ENCODE measurements at regions not wholly inside any gene's neighbourhood (a gene's known extent, or its start where the extent isn't known, plus 50 kb on each side); places are given as distances from the start of the nearest gene placed in this dataset.

DNA sequence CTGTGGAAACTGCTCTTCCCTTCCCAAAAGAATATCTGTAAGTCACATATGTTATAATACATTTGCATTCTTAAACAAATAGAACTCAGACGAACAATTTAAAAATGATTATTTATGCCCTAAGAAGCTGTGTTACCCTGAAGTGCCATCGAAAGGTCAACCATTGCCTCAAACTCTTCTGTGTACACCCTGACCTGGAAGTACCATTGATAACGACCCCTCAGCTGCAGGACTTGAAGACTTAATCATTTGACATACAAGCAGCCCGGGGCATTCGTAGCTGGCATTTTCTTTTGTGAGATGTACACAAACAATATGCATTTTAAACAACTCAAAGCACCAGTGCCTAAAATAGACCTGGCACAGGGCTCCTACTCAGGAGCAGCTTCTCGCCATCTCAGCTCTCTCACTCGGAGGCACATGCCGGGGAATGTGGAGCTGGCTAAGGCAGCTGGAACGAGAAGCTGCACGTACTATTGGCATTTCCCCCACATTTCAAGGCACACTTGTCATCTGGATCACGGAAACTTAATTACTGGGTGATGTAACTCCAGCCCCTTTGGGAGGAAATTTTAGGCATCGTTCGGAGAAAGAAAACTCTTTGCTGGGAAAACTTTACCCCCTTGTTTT lies 170.0 kb upstream of the GALNT5 start:
- ATAC-seq (ENCODE audit: low FRiP score) (no peak), DNase-seq (ENCODE audit: low spot score) (no peak)
- no peak for TF ChIP-seq CTCF (IDR thresholded peaks at IDR 0.05)

- DNase-seq (ENCODE audit: low spot score) (no peak), ATAC-seq (ENCODE audit: low FRiP score) (no peak)
- no peak for TF ChIP-seq CTCF (IDR thresholded peaks at IDR 0.05)
Observed at GRCh38 chr2:157093666-157094065, 163.8 kb upstream of the GALNT5 start.

DNA sequence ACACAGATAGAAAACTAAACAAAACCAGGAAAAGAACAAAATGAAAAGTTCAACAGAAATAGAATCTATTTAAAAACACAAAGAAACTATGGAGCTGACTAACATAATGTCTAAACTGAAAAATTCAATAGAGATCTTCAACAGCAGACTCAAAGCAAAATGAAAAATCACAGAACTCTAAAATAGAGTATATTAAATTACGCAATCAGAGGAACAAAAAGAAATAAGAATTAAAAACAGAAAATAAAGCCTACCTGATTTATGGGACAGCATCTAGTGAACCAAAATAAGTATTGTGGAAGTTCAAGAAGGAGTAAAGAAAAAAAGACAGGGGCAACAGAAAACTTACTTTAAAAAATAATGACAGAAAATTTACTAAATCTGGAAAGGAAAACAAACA lies 152.1 kb upstream of the GALNT5 start:
- TF ChIP-seq CTCF (IDR thresholded peaks at IDR 0.05): no peak
- DNase-seq (ENCODE audit: low spot score) (no peak), ATAC-seq (ENCODE audit: low FRiP score) (no peak)

GRCh38 chr2:157106950-157107349 lies 150.6 kb upstream of the GALNT5 start:
- no peak for ATAC-seq (ENCODE audit: low FRiP score)
- DNase-seq (ENCODE audit: low spot score): no peak
- TF ChIP-seq CTCF (IDR thresholded peaks at IDR 0.05): no peak

- ATAC-seq (ENCODE audit: low FRiP score): no peak
- TF ChIP-seq CTCF (IDR thresholded peaks at IDR 0.05): no peak
- DNase-seq (ENCODE audit: low spot score): no peak
Observed at GRCh38 chr2:157107460-157107859, 150.0 kb upstream of the GALNT5 start.

DNA sequence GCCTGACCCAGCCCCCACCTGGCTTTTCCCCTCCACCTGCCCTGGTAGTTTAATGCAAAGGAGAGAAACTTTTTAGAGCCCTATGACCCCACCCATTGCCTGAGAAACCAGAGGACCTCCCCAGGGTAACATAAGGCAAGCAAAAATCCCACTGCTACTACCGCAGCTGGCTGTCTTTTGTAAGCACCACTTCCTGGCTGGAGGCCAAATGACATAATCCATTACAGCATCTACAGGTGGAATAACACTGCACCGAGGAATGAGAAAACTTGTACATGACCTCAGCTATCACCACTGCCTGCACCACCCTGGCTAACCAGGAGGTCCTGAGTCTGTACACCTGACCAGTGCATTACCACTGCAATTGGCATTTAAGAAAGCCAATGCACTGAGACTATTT lies 149.6 kb upstream of the GALNT5 start:
- ATAC-seq (ENCODE audit: low FRiP score): no peak
- DNase-seq (ENCODE audit: low spot score): no peak
- TF ChIP-seq CTCF (IDR thresholded peaks at IDR 0.05): no peak

DNA sequence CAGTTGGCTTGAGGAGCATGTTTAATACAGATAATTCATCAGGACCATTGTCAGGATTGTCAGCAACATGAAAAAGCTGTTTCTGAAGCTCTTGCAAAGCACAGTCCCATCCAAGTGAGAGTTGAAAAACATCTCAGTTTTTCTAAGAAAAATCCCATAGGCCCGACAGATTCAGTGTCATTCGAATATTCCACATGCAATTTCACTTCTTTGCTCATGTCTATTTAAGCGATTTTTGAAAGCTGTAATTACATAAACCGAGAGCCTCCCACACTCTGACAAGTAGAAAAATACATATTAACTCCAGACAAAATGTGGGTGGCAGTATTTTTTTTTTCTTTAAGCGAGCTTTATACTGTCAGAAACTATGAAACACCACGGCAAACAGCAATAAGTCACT lies 134.7 kb upstream of the GALNT5 start:
- ATAC-seq (ENCODE audit: low FRiP score) (no peak), DNase-seq (ENCODE audit: low spot score) (no peak)
- TF ChIP-seq CTCF (IDR thresholded peaks at IDR 0.05): no peak
